GM12892 (cell line): ENCODE measurements at regions not wholly inside any gene's neighbourhood (a gene's known extent, or its start where the extent isn't known, plus 50 kb on each side); places are given as distances from the start of the nearest gene placed in this dataset.

Source experiments
- POLR2A ChIP-seq: IDR thresholded peaks from 2 replicates; pipeline ENCODE4 v1.6.1; 2011; ENCODE audit warnings: low read depth, low read length, control low read depth
- POLR2AphosphoS5 ChIP-seq: IDR thresholded peaks from 2 replicates; pipeline ENCODE4 v1.6.1; 2011; ENCODE audit warnings: low read depth, low read length, control low read depth
- TAF1 ChIP-seq: IDR thresholded peaks from 2 replicates; pipeline ENCODE4 v1.6.1; 2011; ENCODE audit warnings: low read depth, mild to moderate bottlenecking, control low read depth, low read length, borderline replicate concordance

GRCh38 chr20:11716945-11717248 lies 200.8 kb upstream of the BTBD3 start:
- TF ChIP-seq POLR2A = no peak
- TF ChIP-seq POLR2AphosphoS5 = no peak
- TF ChIP-seq TAF1 = no peak
